LNCAP (cell line): ENCODE measurements at regions not wholly inside any gene's neighbourhood (a gene's known extent, or its start where the extent isn't known, plus 50 kb on each side); places are given as distances from the start of the nearest gene placed in this dataset.

Experiments
- TF ChIP-seq, protein P1 (sequence below): fragments of 450-650 bp; IDR thresholded peaks from 2 replicates; pipeline ENCODE4 v1.5.1; 2017; ENCODE audit warnings: mild to moderate bottlenecking

DNA sequence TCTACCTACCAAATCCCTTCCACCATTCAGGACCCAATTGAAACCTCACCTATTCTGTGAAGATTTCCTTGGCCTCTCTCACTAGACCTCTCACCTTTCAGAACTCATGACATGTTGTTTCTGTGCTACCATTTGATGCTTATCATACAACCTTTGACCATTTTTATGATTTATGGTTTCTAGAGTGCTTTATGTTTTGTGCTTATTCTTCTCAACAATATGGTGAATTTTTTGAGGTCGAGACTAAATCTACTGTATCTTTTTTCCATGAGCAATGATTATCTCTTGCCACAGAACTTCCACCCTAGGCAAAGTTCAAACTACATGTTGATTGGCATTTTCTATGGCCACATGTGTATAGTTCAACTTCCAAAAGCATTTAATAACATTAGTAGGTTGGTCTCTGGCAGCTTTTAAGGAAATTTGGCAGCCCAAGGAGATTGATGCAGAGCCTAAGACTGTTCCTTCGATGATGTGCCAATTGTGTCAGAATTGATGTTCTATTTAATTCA, 84.9 kb downstream of the OLIG3 start:
- TF ChIP-seq, protein P1, sequence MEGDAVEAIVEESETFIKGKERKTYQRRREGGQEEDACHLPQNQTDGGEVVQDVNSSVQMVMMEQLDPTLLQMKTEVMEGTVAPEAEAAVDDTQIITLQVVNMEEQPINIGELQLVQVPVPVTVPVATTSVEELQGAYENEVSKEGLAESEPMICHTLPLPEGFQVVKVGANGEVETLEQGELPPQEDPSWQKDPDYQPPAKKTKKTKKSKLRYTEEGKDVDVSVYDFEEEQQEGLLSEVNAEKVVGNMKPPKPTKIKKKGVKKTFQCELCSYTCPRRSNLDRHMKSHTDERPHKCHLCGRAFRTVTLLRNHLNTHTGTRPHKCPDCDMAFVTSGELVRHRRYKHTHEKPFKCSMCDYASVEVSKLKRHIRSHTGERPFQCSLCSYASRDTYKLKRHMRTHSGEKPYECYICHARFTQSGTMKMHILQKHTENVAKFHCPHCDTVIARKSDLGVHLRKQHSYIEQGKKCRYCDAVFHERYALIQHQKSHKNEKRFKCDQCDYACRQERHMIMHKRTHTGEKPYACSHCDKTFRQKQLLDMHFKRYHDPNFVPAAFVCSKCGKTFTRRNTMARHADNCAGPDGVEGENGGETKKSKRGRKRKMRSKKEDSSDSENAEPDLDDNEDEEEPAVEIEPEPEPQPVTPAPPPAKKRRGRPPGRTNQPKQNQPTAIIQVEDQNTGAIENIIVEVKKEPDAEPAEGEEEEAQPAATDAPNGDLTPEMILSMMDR, result no peak

DNA sequence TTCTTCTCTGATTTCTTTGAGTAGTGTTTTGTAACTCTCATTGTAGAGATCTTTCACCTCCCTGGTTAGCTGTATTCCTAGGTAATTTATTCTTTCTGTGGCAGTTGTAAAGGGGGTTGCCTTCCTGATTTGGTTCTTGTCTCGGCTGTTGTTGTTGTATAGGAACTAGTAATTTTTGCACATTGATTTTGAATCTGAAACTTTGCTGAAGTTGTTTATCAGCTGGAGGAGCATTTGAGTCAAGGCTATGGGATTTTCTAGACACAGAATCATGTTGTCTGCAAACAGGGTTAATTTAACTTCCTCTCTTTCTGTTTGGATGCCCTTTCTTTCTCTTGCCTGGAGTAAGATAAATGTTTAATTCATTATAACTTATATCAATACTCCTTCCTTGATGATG, 86.4 kb downstream of the OLIG3 start:
- TF ChIP-seq, protein P1, result no peak

DNA sequence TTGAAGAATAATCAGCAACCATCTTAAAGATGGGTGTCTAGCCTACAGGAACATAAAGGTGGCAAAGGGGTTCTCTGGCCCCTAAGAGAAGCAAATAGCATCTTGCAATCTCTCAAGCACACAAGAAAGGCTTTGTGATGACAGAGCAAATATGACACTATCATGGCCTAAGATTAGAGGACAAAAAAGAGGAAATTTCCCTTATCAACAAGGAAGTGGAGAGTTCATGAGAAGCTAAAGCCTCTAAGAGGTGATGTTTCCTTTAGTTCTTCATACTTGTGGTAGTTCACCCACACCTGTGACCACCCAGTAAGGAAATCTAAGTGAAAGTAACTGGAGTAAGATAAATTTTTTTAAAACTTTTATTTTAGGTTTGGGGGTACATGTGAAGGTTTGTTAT, 88.4 kb downstream of the OLIG3 start:
- TF ChIP-seq, protein P1, result no peak

DNA sequence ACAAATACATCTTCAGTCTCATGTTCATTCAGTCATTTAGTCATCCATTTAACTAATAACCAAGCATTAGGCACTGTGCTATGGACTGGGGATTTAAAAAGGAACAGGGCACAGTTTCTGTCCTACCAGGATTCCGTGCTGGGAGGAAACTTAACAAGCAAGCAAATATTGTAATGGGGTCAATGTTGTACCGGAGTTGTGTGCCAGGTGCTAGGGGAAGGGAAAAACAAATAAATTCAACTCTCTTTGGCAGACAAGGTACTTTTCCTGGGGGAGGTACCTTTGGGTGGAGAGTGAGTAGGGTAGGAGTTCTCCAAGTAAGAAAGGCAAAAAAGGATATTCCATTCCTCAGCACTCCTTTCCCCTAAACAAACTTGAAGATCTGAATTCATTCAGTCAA, 90.3 kb downstream of the OLIG3 start:
- TF ChIP-seq, protein P1, result no peak

DNA sequence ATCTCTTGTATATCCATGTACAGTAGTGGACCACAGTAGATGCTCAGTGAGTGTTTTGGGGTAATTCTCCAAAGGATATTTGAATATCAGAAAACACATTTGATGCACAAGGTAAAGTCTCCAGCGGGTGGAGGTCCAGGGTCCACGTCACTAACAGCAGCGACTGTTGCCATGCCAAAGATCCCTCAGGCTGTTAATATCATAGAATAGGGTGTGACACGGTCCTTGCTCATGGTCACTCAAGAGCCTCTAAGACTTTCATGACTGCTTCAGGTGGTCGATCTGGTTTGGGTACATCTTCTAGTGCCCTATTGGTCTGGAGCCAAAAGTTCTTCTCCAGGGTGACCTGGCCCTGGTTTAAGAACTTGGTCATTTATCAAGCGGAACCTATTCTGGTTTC, 90.8 kb downstream of the OLIG3 start:
- TF ChIP-seq, protein P1, result no peak

DNA sequence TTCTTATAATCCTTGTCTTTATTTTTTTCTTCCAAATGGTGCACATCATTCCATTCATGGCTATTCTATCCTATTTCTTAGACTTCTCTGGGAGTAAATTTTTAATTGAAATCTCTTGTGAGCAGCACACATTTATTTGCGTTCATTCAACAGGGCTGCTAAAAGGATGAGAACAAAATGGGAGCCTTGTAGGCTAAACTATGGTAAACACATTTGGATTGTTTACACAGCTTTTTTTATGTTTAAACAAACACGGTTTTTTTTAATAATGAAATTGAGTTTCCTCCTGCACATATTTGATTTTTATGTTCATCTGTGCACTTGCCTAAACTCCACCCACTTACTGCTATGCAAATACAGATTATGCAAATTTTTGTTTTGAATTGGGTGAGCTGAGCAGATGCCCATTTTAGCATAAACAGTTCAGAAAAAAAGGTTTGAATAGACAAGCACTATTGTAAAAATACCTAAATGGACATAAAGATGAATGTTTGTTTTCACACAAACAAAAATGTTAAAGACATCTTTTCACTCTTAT, 92.0 kb downstream of the OLIG3 start:
- TF ChIP-seq, protein P1, result no peak

DNA sequence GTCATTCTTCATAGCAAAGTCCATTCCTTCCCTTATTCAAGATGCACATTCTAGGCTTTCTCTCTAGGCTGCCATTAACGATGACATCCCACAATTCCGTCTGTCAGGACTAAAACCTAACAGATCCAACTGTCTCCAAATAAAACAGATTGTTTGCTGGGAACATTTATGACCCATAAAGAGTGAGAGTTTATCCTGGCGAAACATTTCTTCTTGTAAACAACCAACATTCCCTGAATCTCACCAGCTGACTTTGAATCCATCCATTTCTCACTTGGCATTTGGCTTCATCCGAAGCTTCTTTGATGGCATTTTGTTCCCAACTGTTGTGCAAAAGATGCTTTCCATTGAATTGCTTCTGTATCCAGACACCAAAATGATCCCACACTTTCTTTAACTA, 93.1 kb downstream of the OLIG3 start:
- TF ChIP-seq, protein P1, result no peak
